CD8-positive, alpha-beta memory T cell (primary cell): ENCODE measurements at regions not wholly inside any gene's neighbourhood (a gene's known extent, or its start where the extent isn't known, plus 50 kb on each side); places are given as distances from the start of the nearest gene placed in this dataset.

ENCODE experiments used
- CTCF ChIA-PET: fragments of 350-600 bp; sonication (Branson Sonifier 250); formaldehyde crosslinking; loops from one replicate; lab custom pipeline; 2021; ENCODE audit warnings: antibody characterized with exemption; lab: Charles Lee
- POLR2A ChIA-PET: fragments of 350-600 bp; sonication (Branson Sonifier 250); formaldehyde crosslinking; loops from one replicate; lab custom pipeline; 2021; ENCODE audit warnings: antibody characterized with exemption; lab: Charles Lee
- DNase-seq, 5 donors: peaks; one replicate each; pipeline versions ENCODE4 v3.0.0 to v3.0.0-alpha.2; 2020 to 2022; ENCODE audit warnings: mixed read lengths in 1 of 5
- H3K27ac ChIP-seq: one replicate; pipeline ENCODE4 v1.7.0; 2013; ENCODE audit warnings: low read depth, mild to moderate bottlenecking, low read length, moderate library complexity
- H3K27me3 ChIP-seq: 2 replicates; pipeline ENCODE4 v1.7.0; 2013; ENCODE audit warnings: low read length, mild to moderate bottlenecking; ENCODE audit not compliant: insufficient read depth, poor library complexity, severe bottlenecking
- H3K36me3 ChIP-seq: 2 replicates; pipeline ENCODE4 v1.7.0; 2013; ENCODE audit warnings: mild to moderate bottlenecking, low read length, moderate library complexity; ENCODE audit not compliant: insufficient read depth
- H3K4me1 ChIP-seq: 2 replicates; pipeline ENCODE4 v1.7.0; 2013; ENCODE audit warnings: mild to moderate bottlenecking, low read length, moderate library complexity; ENCODE audit not compliant: insufficient read depth
- H3K4me3 ChIP-seq: 2 replicates; pipeline ENCODE4 v1.7.0; 2013; ENCODE audit warnings: mild to moderate bottlenecking, low read length
- H3K9me3 ChIP-seq: 2 replicates; pipeline ENCODE4 v1.7.0; 2013; ENCODE audit warnings: mild to moderate bottlenecking, low read length
- H3K27ac Mint-ChIP-seq, 8 donors: one replicate each; pipeline ENCODE4 v1.8.0; 2020 to 2021; ENCODE audit warnings: mixed read lengths in 8 of 8, mild to moderate bottlenecking in 6 of 8, inconsistent platforms in 3 of 8, moderate library complexity in 3 of 8
- H3K27me3 Mint-ChIP-seq, 2 donors: one replicate each; pipeline ENCODE4 v1.8.0; 2020 to 2021; ENCODE audit warnings: mixed read lengths in 2 of 2, mild to moderate bottlenecking in 1 of 2, moderate library complexity in 1 of 2
- H3K36me3 Mint-ChIP-seq, 3 donors: one replicate each; pipeline ENCODE4 v1.8.0; 2020 to 2021; ENCODE audit warnings: mixed read lengths in 3 of 3, inconsistent platforms in 1 of 3, mild to moderate bottlenecking in 1 of 3
- H3K4me1 Mint-ChIP-seq, 3 donors: one replicate each; pipeline ENCODE4 v1.8.0; 2020 to 2021; ENCODE audit warnings: mixed read lengths in 3 of 3, inconsistent platforms in 1 of 3, mild to moderate bottlenecking in 1 of 3
- H3K4me3 Mint-ChIP-seq, 7 donors: one replicate each; pipeline ENCODE4 v1.8.0; 2020 to 2021; ENCODE audit warnings: mixed read lengths in 7 of 7, mild to moderate bottlenecking in 6 of 7, moderate library complexity in 4 of 7, inconsistent platforms in 2 of 7
- H3K9me3 Mint-ChIP-seq, 5 donors: one replicate each; pipeline ENCODE4 v1.8.0; 2020 to 2022; ENCODE audit warnings: mixed read lengths in 5 of 5, mild to moderate bottlenecking in 3 of 5, moderate library complexity in 2 of 5, inconsistent platforms in 1 of 5

GRCh38 chr16:72554935-72555334 is 383.0 kb upstream of the PMFBP1 start:
- no peaks in the 10 kb centered on the region for H3K27me3 Mint-ChIP-seq
- POLR2A ChIA-PET, result no interaction called here
- Histone ChIP-seq H3K4me1 (no peaks in the 10 kb centered on the region), H3K36me3 (no peaks in the 10 kb centered on the region), H3K9me3 (no peaks in the 10 kb centered on the region), H3K4me3 (no peak overlapping the region), H3K27me3 (no peaks in the 10 kb centered on the region), H3K27ac (no peak overlapping the region)
- H3K36me3 Mint-ChIP-seq, result peaks cover 0 to 24% (median 5%) of the 10 kb centered on the region in 3 donors
- no peak overlapping the region for H3K4me3 Mint-ChIP-seq
- no peak for DNase-seq
- peaks cover 0 to 5% (median 4%) of the 10 kb centered on the region in 5 donors for H3K9me3 Mint-ChIP-seq
- H3K27ac Mint-ChIP-seq, result no peak overlapping the region
- no peaks in the 10 kb centered on the region for H3K4me1 Mint-ChIP-seq
- CTCF ChIA-PET, result no interaction called here

- H3K27me3 ChIP-seq, result no peaks in the 10 kb centered on the region
- H3K36me3 Mint-ChIP-seq, result peaks cover 0 to 41% (median 5%) of the 10 kb centered on the region in 3 donors
- H3K9me3 ChIP-seq, result no peaks in the 10 kb centered on the region
- no peak overlapping the region for H3K4me3 ChIP-seq
- no peak overlapping the region for H3K27ac Mint-ChIP-seq
- H3K9me3 Mint-ChIP-seq, result peaks cover 4 to 11% (median 9%) of the 10 kb centered on the region in 5 donors
- CTCF ChIA-PET, result no interaction called here
- POLR2A ChIA-PET, result interaction anchor here (0.7 kb wide), 1 partner anchor 23 kb away, joined by 3 read pairs; no protein-coding TSS in a partner anchor
- no peaks in the 10 kb centered on the region for H3K4me1 Mint-ChIP-seq
- no peaks in the 10 kb centered on the region for H3K4me1 ChIP-seq
- H3K27ac ChIP-seq, result no peak overlapping the region
- no peak overlapping the region for H3K4me3 Mint-ChIP-seq
- no peaks in the 10 kb centered on the region for H3K36me3 ChIP-seq
- DNase-seq, result no peak
- H3K27me3 Mint-ChIP-seq, result no peaks in the 10 kb centered on the region
Observed at GRCh38 chr16:72552654-72553053, 380.7 kb upstream of the PMFBP1 start.

GRCh38 chr16:72551649-72552048 is 379.7 kb upstream of the PMFBP1 start:
- peaks cover 0 to 46% (median 5%) of the 10 kb centered on the region in 3 donors for H3K36me3 Mint-ChIP-seq
- H3K4me1 ChIP-seq, result no peaks in the 10 kb centered on the region
- no peak for DNase-seq
- ChIA-PET CTCF (no interaction called here), POLR2A (no interaction called here)
- no peak overlapping the region for H3K27ac ChIP-seq
- no peak overlapping the region for H3K27ac Mint-ChIP-seq
- no peaks in the 10 kb centered on the region for H3K27me3 ChIP-seq
- no peaks in the 10 kb centered on the region for H3K4me1 Mint-ChIP-seq
- H3K27me3 Mint-ChIP-seq, result no peaks in the 10 kb centered on the region
- no peaks in the 10 kb centered on the region for H3K36me3 ChIP-seq
- H3K4me3 Mint-ChIP-seq, result no peak overlapping the region
- peaks cover 4 to 13% (median 11%) of the 10 kb centered on the region in 5 donors for H3K9me3 Mint-ChIP-seq
- no peaks in the 10 kb centered on the region for H3K9me3 ChIP-seq
- no peak overlapping the region for H3K4me3 ChIP-seq

GRCh38 chr16:72549878-72550277 is 377.9 kb upstream of the PMFBP1 start:
- Histone ChIP-seq H3K36me3 (no peaks in the 10 kb centered on the region), H3K4me3 (no peak overlapping the region), H3K4me1 (no peaks in the 10 kb centered on the region), H3K27me3 (no peaks in the 10 kb centered on the region), H3K9me3 (no peaks in the 10 kb centered on the region), H3K27ac (no peak overlapping the region)
- DNase-seq, result no peak
- H3K4me3 Mint-ChIP-seq, result no peak overlapping the region
- H3K9me3 Mint-ChIP-seq, result peaks cover 4 to 17% (median 13%) of the 10 kb centered on the region in 5 donors
- no peaks in the 10 kb centered on the region for H3K27me3 Mint-ChIP-seq
- ChIA-PET CTCF (no interaction called here), POLR2A (no interaction called here)
- H3K4me1 Mint-ChIP-seq, result no peaks in the 10 kb centered on the region
- peaks cover 0 to 57% (median 5%) of the 10 kb centered on the region in 3 donors for H3K36me3 Mint-ChIP-seq
- no peak overlapping the region for H3K27ac Mint-ChIP-seq

- H3K9me3 ChIP-seq, result no peaks in the 10 kb centered on the region
- no peak overlapping the region for H3K4me3 ChIP-seq
- H3K4me1 ChIP-seq, result no peaks in the 10 kb centered on the region
- Mint-ChIP-seq H3K36me3 (peaks cover 0 to 21% (median 0%) of the 10 kb centered on the region in 3 donors), H3K27me3 (no peaks in the 10 kb centered on the region), H3K4me3 (no peak overlapping the region), H3K27ac (no peak overlapping the region), H3K9me3 (peaks cover 0 to 10% (median 3%) of the 10 kb centered on the region in 5 donors), H3K4me1 (no peaks in the 10 kb centered on the region)
- DNase-seq, result no peak
- POLR2A ChIA-PET, result no interaction called here
- H3K27ac ChIP-seq, result no peak overlapping the region
- no peaks in the 10 kb centered on the region for H3K36me3 ChIP-seq
- CTCF ChIA-PET, result no interaction called here
- H3K27me3 ChIP-seq, result no peaks in the 10 kb centered on the region
Observed at GRCh38 chr16:72542102-72542501, 370.1 kb upstream of the PMFBP1 start.

- H3K4me1 Mint-ChIP-seq, result no peaks in the 10 kb centered on the region
- H3K27ac Mint-ChIP-seq, result no peak overlapping the region
- H3K36me3 ChIP-seq, result no peaks in the 10 kb centered on the region
- no peak overlapping the region for H3K4me3 Mint-ChIP-seq
- H3K27me3 ChIP-seq, result no peaks in the 10 kb centered on the region
- H3K36me3 Mint-ChIP-seq, result peaks cover 0 to 3% (median 0%) of the 10 kb centered on the region in 3 donors
- no peaks in the 10 kb centered on the region for H3K9me3 ChIP-seq
- ChIA-PET POLR2A (no interaction called here), CTCF (no interaction called here)
- no peaks in the 10 kb centered on the region for H3K27me3 Mint-ChIP-seq
- no peak for DNase-seq
- H3K4me3 ChIP-seq, result no peak overlapping the region
- no peak overlapping the region for H3K27ac ChIP-seq
- H3K4me1 ChIP-seq, result no peaks in the 10 kb centered on the region
- peaks cover 0 to 3% (median 0%) of the 10 kb centered on the region in 5 donors for H3K9me3 Mint-ChIP-seq
Observed at GRCh38 chr16:72537664-72538063, 365.7 kb upstream of the PMFBP1 start.

- H3K36me3 ChIP-seq, result no peaks in the 10 kb centered on the region
- no peaks in the 10 kb centered on the region for H3K4me1 ChIP-seq
- no peaks in the 10 kb centered on the region for H3K9me3 ChIP-seq
- peaks cover 0 to 4% (median 0%) of the 10 kb centered on the region in 3 donors for H3K36me3 Mint-ChIP-seq
- CTCF ChIA-PET, result no interaction called here
- H3K27ac ChIP-seq, result no peak overlapping the region
- POLR2A ChIA-PET, result no interaction called here
- peaks cover 0 to 4% (median 0%) of the 10 kb centered on the region in 5 donors for H3K9me3 Mint-ChIP-seq
- H3K27ac Mint-ChIP-seq, result no peak overlapping the region
- no peak for DNase-seq
- no peak overlapping the region for H3K4me3 Mint-ChIP-seq
- H3K4me3 ChIP-seq, result no peak overlapping the region
- no peaks in the 10 kb centered on the region for H3K4me1 Mint-ChIP-seq
- no peaks in the 10 kb centered on the region for H3K27me3 ChIP-seq
- H3K27me3 Mint-ChIP-seq, result no peaks in the 10 kb centered on the region
Observed at GRCh38 chr16:72536723-72537435, 364.9 kb upstream of the PMFBP1 start.

- no peaks in the 10 kb centered on the region for H3K4me1 Mint-ChIP-seq
- DNase-seq, result no peak
- Histone ChIP-seq H3K27ac (no peak overlapping the region), H3K9me3 (no peaks in the 10 kb centered on the region), H3K27me3 (no peaks in the 10 kb centered on the region), H3K4me3 (no peak overlapping the region), H3K4me1 (no peaks in the 10 kb centered on the region), H3K36me3 (no peaks in the 10 kb centered on the region)
- H3K27me3 Mint-ChIP-seq, result no peaks in the 10 kb centered on the region
- H3K27ac Mint-ChIP-seq, result no peak overlapping the region
- H3K9me3 Mint-ChIP-seq, result peaks cover 0 to 8% (median 5%) of the 10 kb centered on the region in 5 donors
- ChIA-PET CTCF (no interaction called here), POLR2A (interaction anchor here (0.6 kb wide), 1 partner anchor 247 kb away, joined by 3 read pairs; no protein-coding TSS in a partner anchor)
- H3K36me3 Mint-ChIP-seq, result peaks cover 0 to 9% (median 0%) of the 10 kb centered on the region in 3 donors
- H3K4me3 Mint-ChIP-seq, result no peak overlapping the region
Observed at GRCh38 chr16:72532906-72533410, 361.0 kb upstream of the PMFBP1 start.
